HCT116 (cell line): ENCODE measurements at regions not wholly inside any gene's neighbourhood (a gene's known extent, or its start where the extent isn't known, plus 50 kb on each side); places are given as distances from the start of the nearest gene placed in this dataset.

Source experiments
- ATAC-seq: fragments of 200-7000 bp; cut with Tn5 transposase; 2 replicates; pipeline ENCODE4 v1.9.1; 2020; ENCODE audit warnings: mild to moderate bottlenecking, moderate library complexity
- BruUV-seq: library from RNA; stranded (reverse); fragments of 400-500 nt; replicated peaks from 2 replicates; lab custom pipeline; 2021; lab: Mats Ljungman, UMichigan
- CTCF ChIA-PET: fragments of 300-600 bp; sonication (Branson Sonifier 250); formaldehyde crosslinking; loops from one replicate; lab custom pipeline; 2021; ENCODE audit warnings: antibody characterized with exemption; lab: Charles Lee
- POLR2A ChIA-PET: fragments of 300-600, 350-600 bp; sonication (Branson Sonifier 250); formaldehyde crosslinking; loops from one replicate; lab custom pipeline; 2021; ENCODE audit warnings: antibody characterized with exemption; lab: Charles Lee
- RAD21 ChIA-PET, 2 experiments: fragments of 300-600 bp; sonication (Branson Sonifier 250); formaldehyde crosslinking; loops; one replicate each; lab custom pipeline; 2023; ENCODE audit warnings: low total read pairs in 2 of 2; ENCODE audit not compliant: uncharacterized antibody in 2 of 2, unreplicated experiment in 2 of 2, low non-redundant PET in 1 of 2; lab: Charles Lee
- DNase-seq: peaks from one replicate; pipeline ENCODE4 v3.0.0-alpha.2; 2010; ENCODE audit warnings: low read depth, low spot score
- H2AFZ ChIP-seq: fragments of 200-600 bp; shearing (Covaris generic), sonication (generic); 2 replicates; pipeline ENCODE4 v1.6.1; 2017; ENCODE audit warnings: low read depth, mixed run types, mixed read lengths, antibody characterized with exemption, low read length; ENCODE audit not compliant: poor library complexity, severe bottlenecking
- H3K27ac ChIP-seq: 2 replicates; pipeline ENCODE4 v1.5.1; 2012; ENCODE audit warnings: low read depth, low read length
- H3K27me3 ChIP-seq: fragments of 200-600 bp; sonication (generic); 2 replicates; pipeline ENCODE4 v1.6.1; 2016; ENCODE audit warnings: mixed run types, low read length, mixed read lengths; ENCODE audit not compliant: insufficient read depth
- H3K36me3 ChIP-seq, 2 experiments: fragments of 200-500 bp in 1 of 2; fragments of 200-600 bp in 1 of 2; sonication (Bioruptor generic) in 1 of 2; sonication (generic) in 1 of 2; 2 replicates each; pipeline versions ENCODE4 v1.5.1 to v1.6.1; 2014 to 2016; ENCODE audit warnings: low read length in 2 of 2, inconsistent platforms in 1 of 2, mixed read lengths in 1 of 2, mixed run types in 1 of 2; ENCODE audit not compliant: insufficient read depth in 2 of 2, control insufficient read depth in 1 of 2
- H3K4me1 ChIP-seq, 2 experiments: fragments of 200-600 bp in 1 of 2; sonication (generic) in 1 of 2; 2 replicates each; pipeline versions ENCODE4 v1.5.1 to v1.6.1; 2012 to 2017; ENCODE audit warnings: low read length in 2 of 2, inconsistent platforms in 1 of 2, mild to moderate bottlenecking in 1 of 2, mixed read lengths in 1 of 2, mixed run types in 1 of 2, moderate library complexity in 1 of 2; ENCODE audit not compliant: insufficient read depth in 2 of 2, control insufficient read depth in 1 of 2
- H3K4me2 ChIP-seq: fragments of 200-600 bp; sonication (generic); 2 replicates; pipeline ENCODE4 v1.6.1; 2017; ENCODE audit warnings: mixed run types, low read length, mixed read lengths
- H3K4me3 ChIP-seq, 2 experiments: fragments of 200-600 bp in 1 of 2; sonication (generic) in 1 of 2; replicated peaks in 1 of 2; 2 replicates each; pipeline ENCODE4 v1.5.1; 2011 to 2016; ENCODE audit warnings: low read length in 2 of 2, control low read depth in 1 of 2, low read depth in 1 of 2, mild to moderate bottlenecking in 1 of 2, mixed read lengths in 1 of 2, mixed run types in 1 of 2
- H3K79me2 ChIP-seq: fragments of 200-600 bp; sonication (generic); 2 replicates; pipeline ENCODE4 v1.6.1; 2017; ENCODE audit warnings: mild to moderate bottlenecking, mixed run types, low read length, moderate library complexity, mixed read lengths; ENCODE audit not compliant: insufficient read depth
- H3K9ac ChIP-seq: fragments of 200-600 bp; sonication (generic); 2 replicates; pipeline ENCODE4 v1.6.1; 2016; ENCODE audit warnings: low read length, mixed read lengths
- H3K9me2 ChIP-seq: fragments of 200-600 bp; sonication (generic), shearing (Covaris generic); 2 replicates; pipeline ENCODE4 v1.6.1; 2017; ENCODE audit warnings: mixed run types, mild to moderate bottlenecking, moderate library complexity; ENCODE audit not compliant: insufficient read depth
- H3K9me3 ChIP-seq, 2 experiments: fragments of 200-500 bp in 1 of 2; fragments of 200-600 bp in 1 of 2; sonication (Bioruptor generic) in 1 of 2; sonication (generic) in 1 of 2; 2 replicates each; pipeline ENCODE4 v1.6.1; 2014 to 2017; ENCODE audit warnings: low read length in 2 of 2, mixed read lengths in 2 of 2, inconsistent platforms in 1 of 2, low read depth in 1 of 2, mild to moderate bottlenecking in 1 of 2, mixed run types in 1 of 2, moderate library complexity in 1 of 2; ENCODE audit not compliant: control insufficient read depth in 1 of 2, insufficient read depth in 1 of 2
- H4K20me1 ChIP-seq: fragments of 200-600 bp; sonication (generic), shearing (Covaris generic); 2 replicates; pipeline ENCODE4 v1.6.1; 2017; ENCODE audit warnings: mixed run types, mild to moderate bottlenecking, moderate library complexity; ENCODE audit not compliant: insufficient read depth
- CBX3 ChIP-seq: IDR thresholded peaks from 2 replicates; pipeline ENCODE4 v1.6.1; 2012; ENCODE audit warnings: low read depth
- CEBPB ChIP-seq: IDR thresholded peaks from 2 replicates; pipeline ENCODE4 v1.6.1; 2012; ENCODE audit warnings: low read depth
- CTCF ChIP-seq, 3 experiments: fragments of 200-600 bp in 1 of 3; sonication (generic) in 1 of 3; IDR thresholded peaks in 2 of 3; conservative IDR thresholded peaks in 1 of 3; 2 replicates each; pipeline ENCODE4 v1.5.1; 2012 to 2017; ENCODE audit warnings: low read depth in 2 of 3, low read length in 2 of 3, antibody characterized with exemption in 1 of 3, borderline replicate concordance in 1 of 3, control low read depth in 1 of 3, mild to moderate bottlenecking in 1 of 3, mixed read lengths in 1 of 3, mixed run types in 1 of 3, moderate library complexity in 1 of 3; ENCODE audit not compliant: insufficient read depth in 1 of 3
- EGR1 ChIP-seq: IDR thresholded peaks from 2 replicates; pipeline ENCODE4 v1.6.1; 2012; ENCODE audit warnings: low read depth
- FOSL1 ChIP-seq: IDR thresholded peaks from 2 replicates; pipeline ENCODE4 v1.6.1; 2012; ENCODE audit warnings: low read depth
- JUND ChIP-seq: IDR thresholded peaks from 2 replicates; pipeline ENCODE4 v1.6.1; 2012
- POLR2A ChIP-seq: IDR thresholded peaks from 2 replicates; pipeline ENCODE4 v1.7.0; 2011; ENCODE audit warnings: borderline replicate concordance; ENCODE audit not compliant: insufficient read depth, insufficient read length; ENCODE audit errors: extremely low read depth
- POLR2AphosphoS5 ChIP-seq: IDR thresholded peaks from 2 replicates; pipeline ENCODE4 v1.6.1; 2011; ENCODE audit warnings: mild to moderate bottlenecking, low read depth, low read length, moderate library complexity
- RAD21 ChIP-seq: IDR thresholded peaks from 2 replicates; pipeline ENCODE4 v1.6.1; 2012; ENCODE audit warnings: low read depth, mild to moderate bottlenecking
- SIN3A ChIP-seq: IDR thresholded peaks from 2 replicates; pipeline ENCODE4 v1.6.1; 2012; ENCODE audit warnings: low read depth
- SP1 ChIP-seq: IDR thresholded peaks from 2 replicates; pipeline ENCODE4 v1.6.1; 2012; ENCODE audit warnings: low read depth
- YY1 ChIP-seq: IDR thresholded peaks from 2 replicates; pipeline ENCODE4 v1.6.1; 2011; ENCODE audit warnings: low read length, low read depth, moderate library complexity, mild to moderate bottlenecking; ENCODE audit not compliant: insufficient replicate concordance; ENCODE audit errors: extremely low read depth
- ZFX ChIP-seq: fragments of 450-650 bp; IDR thresholded peaks from 2 replicates; pipeline ENCODE4 v1.6.1; 2017
- ZNF274 ChIP-seq: fragments of 200-500 bp; sonication (Bioruptor generic); IDR thresholded peaks from 2 replicates; pipeline ENCODE4 v1.6.1; 2014; ENCODE audit warnings: mild to moderate bottlenecking, low read depth, low read length, inconsistent platforms
- intact Hi-C: fragments of 100-400 bp; cut with micrococcal nuclease; formaldehyde crosslinking; loops from 2 replicates; pipeline ENCODE4 v1.10.0; 2022
- TF ChIP-seq, protein P1 (sequence below): IDR thresholded peaks from 2 replicates; pipeline ENCODE4 v1.6.1; 2012
- TF ChIP-seq, protein P2 (sequence below): IDR thresholded peaks from 2 replicates; pipeline ENCODE4 v1.6.1; 2011; ENCODE audit warnings: mild to moderate bottlenecking, low read length, moderate library complexity; ENCODE audit not compliant: insufficient replicate concordance; ENCODE audit errors: extremely low read depth
- TF ChIP-seq, protein P3 (sequence below): IDR thresholded peaks from 2 replicates; pipeline ENCODE4 v1.6.1; 2012; ENCODE audit warnings: low read depth
- TF ChIP-seq, protein P4 (sequence below): IDR thresholded peaks from 2 replicates; pipeline ENCODE4 v1.6.1; 2012

- Histone ChIP-seq H3K9ac (no peak overlapping the region), H3K9me2 (no peaks in the 10 kb centered on the region), H3K27ac (no peak overlapping the region), H3K79me2 (no peaks in the 10 kb centered on the region), H3K36me3 (no peaks in the 10 kb centered on the region), H3K9me3 (no peaks in the 10 kb centered on the region), H3K4me3 (no peak overlapping the region), H3K4me1 (no peaks in the 10 kb centered on the region), H4K20me1 (no peaks in the 10 kb centered on the region)
- BruUV-seq, result no TSS peak
- POLR2A ChIA-PET, result no interaction called here
- ATAC-seq (no peak), DNase-seq (no peak)
- RAD21 ChIA-PET, result no interaction called here
- CTCF ChIA-PET, result no interaction called here
- TF ChIP-seq YY1, result no peak
- TF ChIP-seq, protein P1, sequence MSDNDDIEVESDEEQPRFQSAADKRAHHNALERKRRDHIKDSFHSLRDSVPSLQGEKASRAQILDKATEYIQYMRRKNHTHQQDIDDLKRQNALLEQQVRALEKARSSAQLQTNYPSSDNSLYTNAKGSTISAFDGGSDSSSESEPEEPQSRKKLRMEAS, result no peak
- no peak for TF ChIP-seq POLR2A
- TF ChIP-seq ZFX, result no peak
- TF ChIP-seq CBX3, result no peak
- TF ChIP-seq, protein P2, sequence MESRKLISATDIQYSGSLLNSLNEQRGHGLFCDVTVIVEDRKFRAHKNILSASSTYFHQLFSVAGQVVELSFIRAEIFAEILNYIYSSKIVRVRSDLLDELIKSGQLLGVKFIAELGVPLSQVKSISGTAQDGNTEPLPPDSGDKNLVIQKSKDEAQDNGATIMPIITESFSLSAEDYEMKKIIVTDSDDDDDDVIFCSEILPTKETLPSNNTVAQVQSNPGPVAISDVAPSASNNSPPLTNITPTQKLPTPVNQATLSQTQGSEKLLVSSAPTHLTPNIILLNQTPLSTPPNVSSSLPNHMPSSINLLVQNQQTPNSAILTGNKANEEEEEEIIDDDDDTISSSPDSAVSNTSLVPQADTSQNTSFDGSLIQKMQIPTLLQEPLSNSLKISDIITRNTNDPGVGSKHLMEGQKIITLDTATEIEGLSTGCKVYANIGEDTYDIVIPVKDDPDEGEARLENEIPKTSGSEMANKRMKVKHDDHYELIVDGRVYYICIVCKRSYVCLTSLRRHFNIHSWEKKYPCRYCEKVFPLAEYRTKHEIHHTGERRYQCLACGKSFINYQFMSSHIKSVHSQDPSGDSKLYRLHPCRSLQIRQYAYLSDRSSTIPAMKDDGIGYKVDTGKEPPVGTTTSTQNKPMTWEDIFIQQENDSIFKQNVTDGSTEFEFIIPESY, result no peak
- TF ChIP-seq CEBPB, result no peak
- no peak for TF ChIP-seq SP1
- TF ChIP-seq JUND, result no peak
- no peak for TF ChIP-seq SIN3A
- TF ChIP-seq FOSL1, result no peak
- no peak for TF ChIP-seq EGR1
- no peak for TF ChIP-seq CTCF (IDR thresholded peaks at IDR 0.05 in 2 of 3, conservative IDR thresholded peaks at IDR 0.05 in 1 of 3; ENCODE audit: borderline replicate concordance in 1 of 3, insufficient read depth in 1 of 3, low read depth in 2 of 3, low read length in 2 of 3)
- no peak for TF ChIP-seq POLR2AphosphoS5
- TF ChIP-seq, protein P3, sequence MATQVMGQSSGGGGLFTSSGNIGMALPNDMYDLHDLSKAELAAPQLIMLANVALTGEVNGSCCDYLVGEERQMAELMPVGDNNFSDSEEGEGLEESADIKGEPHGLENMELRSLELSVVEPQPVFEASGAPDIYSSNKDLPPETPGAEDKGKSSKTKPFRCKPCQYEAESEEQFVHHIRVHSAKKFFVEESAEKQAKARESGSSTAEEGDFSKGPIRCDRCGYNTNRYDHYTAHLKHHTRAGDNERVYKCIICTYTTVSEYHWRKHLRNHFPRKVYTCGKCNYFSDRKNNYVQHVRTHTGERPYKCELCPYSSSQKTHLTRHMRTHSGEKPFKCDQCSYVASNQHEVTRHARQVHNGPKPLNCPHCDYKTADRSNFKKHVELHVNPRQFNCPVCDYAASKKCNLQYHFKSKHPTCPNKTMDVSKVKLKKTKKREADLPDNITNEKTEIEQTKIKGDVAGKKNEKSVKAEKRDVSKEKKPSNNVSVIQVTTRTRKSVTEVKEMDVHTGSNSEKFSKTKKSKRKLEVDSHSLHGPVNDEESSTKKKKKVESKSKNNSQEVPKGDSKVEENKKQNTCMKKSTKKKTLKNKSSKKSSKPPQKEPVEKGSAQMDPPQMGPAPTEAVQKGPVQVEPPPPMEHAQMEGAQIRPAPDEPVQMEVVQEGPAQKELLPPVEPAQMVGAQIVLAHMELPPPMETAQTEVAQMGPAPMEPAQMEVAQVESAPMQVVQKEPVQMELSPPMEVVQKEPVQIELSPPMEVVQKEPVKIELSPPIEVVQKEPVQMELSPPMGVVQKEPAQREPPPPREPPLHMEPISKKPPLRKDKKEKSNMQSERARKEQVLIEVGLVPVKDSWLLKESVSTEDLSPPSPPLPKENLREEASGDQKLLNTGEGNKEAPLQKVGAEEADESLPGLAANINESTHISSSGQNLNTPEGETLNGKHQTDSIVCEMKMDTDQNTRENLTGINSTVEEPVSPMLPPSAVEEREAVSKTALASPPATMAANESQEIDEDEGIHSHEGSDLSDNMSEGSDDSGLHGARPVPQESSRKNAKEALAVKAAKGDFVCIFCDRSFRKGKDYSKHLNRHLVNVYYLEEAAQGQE, result no peak
- TF ChIP-seq, protein P4, sequence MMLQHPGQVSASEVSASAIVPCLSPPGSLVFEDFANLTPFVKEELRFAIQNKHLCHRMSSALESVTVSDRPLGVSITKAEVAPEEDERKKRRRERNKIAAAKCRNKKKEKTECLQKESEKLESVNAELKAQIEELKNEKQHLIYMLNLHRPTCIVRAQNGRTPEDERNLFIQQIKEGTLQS, result no peak
- no peak for TF ChIP-seq ZNF274
- TF ChIP-seq RAD21, result no peak
- TF ChIP-seq, all 23 proteins: peak for 0
- Histone ChIP-seq H3K27me3 (peaks cover 53% of the 10 kb centered on the region), H3K4me2 (no peak overlapping the region), H2AFZ (no peak overlapping the region)
- intact Hi-C loops, result no loop called here
These were observed 125.1 kb upstream of the TNP1 start for GRCh38 chr2:216984937-216985336.
